Gastrocnemius medialis (tissue), 4 donors: ENCODE measurements at regions not wholly inside any gene's neighbourhood (a gene's known extent, or its start where the extent isn't known, plus 50 kb on each side); places are given as distances from the start of the nearest gene placed in this dataset.

Source experiments
- POLR2A ChIP-seq, 2 donors: fragments of 450-650 bp; IDR thresholded peaks; one replicate each; pipeline ENCODE4 v1.6.1; 2017; ENCODE audit warnings: antibody characterized with exemption in 2 of 2, mild to moderate bottlenecking in 2 of 2, moderate library complexity in 2 of 2
- TF ChIP-seq, protein P1 (sequence below), 5 experiments: fragments of 450-650 bp in 3 of 5; fragments of 200-600 bp in 2 of 5; sonication (generic) in 2 of 5; IDR thresholded peaks in 4 of 5; conservative IDR thresholded peaks in 1 of 5; 1 replicate in 4 of 5; 2 replicates in 1 of 5; pipeline ENCODE4 v1.5.1; 2016 to 2019; ENCODE audit warnings: antibody characterized with exemption in 5 of 5, mild to moderate bottlenecking in 3 of 5, moderate library complexity in 3 of 5

DNA sequence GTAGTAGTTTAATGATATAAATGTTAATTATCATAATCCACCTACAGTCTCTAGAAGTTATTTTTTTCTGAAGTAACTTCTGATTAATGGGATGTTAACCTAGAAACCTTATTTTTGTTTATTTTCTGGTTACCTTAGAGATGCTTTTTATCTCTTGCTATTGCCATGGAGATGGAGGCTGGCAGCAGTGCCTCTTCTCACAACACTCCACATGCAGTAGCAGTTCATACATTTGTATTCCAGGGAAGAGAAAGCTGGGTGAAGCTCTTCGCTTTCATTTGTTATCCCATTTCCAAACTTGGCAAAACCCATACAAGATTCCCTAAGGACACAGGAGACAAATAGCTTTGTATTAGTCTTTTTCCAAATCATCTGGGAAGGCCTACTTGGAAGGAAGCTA lies 1794.1 kb upstream of the LRRTM1 start:
- TF ChIP-seq, protein P1, sequence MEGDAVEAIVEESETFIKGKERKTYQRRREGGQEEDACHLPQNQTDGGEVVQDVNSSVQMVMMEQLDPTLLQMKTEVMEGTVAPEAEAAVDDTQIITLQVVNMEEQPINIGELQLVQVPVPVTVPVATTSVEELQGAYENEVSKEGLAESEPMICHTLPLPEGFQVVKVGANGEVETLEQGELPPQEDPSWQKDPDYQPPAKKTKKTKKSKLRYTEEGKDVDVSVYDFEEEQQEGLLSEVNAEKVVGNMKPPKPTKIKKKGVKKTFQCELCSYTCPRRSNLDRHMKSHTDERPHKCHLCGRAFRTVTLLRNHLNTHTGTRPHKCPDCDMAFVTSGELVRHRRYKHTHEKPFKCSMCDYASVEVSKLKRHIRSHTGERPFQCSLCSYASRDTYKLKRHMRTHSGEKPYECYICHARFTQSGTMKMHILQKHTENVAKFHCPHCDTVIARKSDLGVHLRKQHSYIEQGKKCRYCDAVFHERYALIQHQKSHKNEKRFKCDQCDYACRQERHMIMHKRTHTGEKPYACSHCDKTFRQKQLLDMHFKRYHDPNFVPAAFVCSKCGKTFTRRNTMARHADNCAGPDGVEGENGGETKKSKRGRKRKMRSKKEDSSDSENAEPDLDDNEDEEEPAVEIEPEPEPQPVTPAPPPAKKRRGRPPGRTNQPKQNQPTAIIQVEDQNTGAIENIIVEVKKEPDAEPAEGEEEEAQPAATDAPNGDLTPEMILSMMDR (IDR thresholded peaks at IDR 0.05 in 4 of 5, conservative IDR thresholded peaks at IDR 0.05 in 1 of 5), result no peak
- no peak for TF ChIP-seq POLR2A (IDR thresholded peaks at IDR 0.05)
